K562 (cell line): ENCODE measurements at regions not wholly inside any gene's neighbourhood (a gene's known extent, or its start where the extent isn't known, plus 50 kb on each side); places are given as distances from the start of the nearest gene placed in this dataset.

Experiments used
- BHLHE40 ChIP-seq: IDR thresholded peaks from 2 replicates; pipeline ENCODE4 v1.6.1; 2011; ENCODE audit warnings: low read length, improper control_type of control experiment
- EZH2 ChIP-seq: IDR thresholded peaks from 2 replicates; pipeline ENCODE4 v1.6.1; 2012; ENCODE audit warnings: low read depth, mild to moderate bottlenecking, inconsistent platforms, low read length, borderline replicate concordance
- HDAC3 ChIP-seq: fragments of 450-650 bp; IDR thresholded peaks from 2 replicates; pipeline ENCODE4 v1.6.1; 2018; ENCODE audit warnings: borderline replicate concordance, mild to moderate bottlenecking, moderate library complexity; ENCODE audit not compliant: partially characterized antibody
- HNRNPLL ChIP-seq: fragments of 200-400 bp; formaldehyde crosslinking; IDR thresholded peaks from 2 replicates; pipeline ENCODE4 v1.6.1; 2017; ENCODE audit warnings: low read length, low read depth, mild to moderate bottlenecking; ENCODE audit not compliant: poor library complexity, severe bottlenecking
- NFATC3 ChIP-seq: fragments of 450-650 bp; IDR thresholded peaks from 2 replicates; pipeline ENCODE4 v1.6.1; 2017; ENCODE audit warnings: mild to moderate bottlenecking
- POLR2A ChIP-seq: fragments of 450-650 bp; conservative IDR thresholded peaks from 2 replicates; pipeline ENCODE4 v1.6.1; 2016
- TAF1 ChIP-seq: IDR thresholded peaks from 2 replicates; pipeline ENCODE4 v1.6.1; 2011; ENCODE audit warnings: mild to moderate bottlenecking, low read length, moderate library complexity; ENCODE audit not compliant: insufficient read depth, control insufficient read depth, severe bottlenecking; ENCODE audit errors: extremely low read depth
- ZNF263 ChIP-seq: sonication (generic); formaldehyde crosslinking; IDR thresholded peaks from 2 replicates; pipeline ENCODE4 v1.8.0; 2022; ENCODE audit warnings: mild to moderate bottlenecking, missing genetic modification reagents, borderline replicate concordance
- TF ChIP-seq, protein P1 (sequence below): sonication (generic); formaldehyde crosslinking; IDR thresholded peaks from 2 replicates; pipeline ENCODE4 v1.8.1; 2023; ENCODE audit warnings: missing genetic modification reagents, mild to moderate bottlenecking, borderline replicate concordance
- TF ChIP-seq, protein P2 (sequence below), 2 experiments: fragments of 450-650 bp; IDR thresholded peaks; 2 replicates each; pipeline ENCODE4 v1.6.1; 2016
- TF ChIP-seq, protein P3 (sequence below), 3 experiments: IDR thresholded peaks in 2 of 3; conservative IDR thresholded peaks in 1 of 3; 2 replicates each; pipeline ENCODE4 v1.5.1; 2011 to 2012; ENCODE audit warnings: low read length in 3 of 3, mild to moderate bottlenecking in 3 of 3, control low read depth in 2 of 3, improper control_type of control experiment in 1 of 3, inconsistent platforms in 1 of 3, low read depth in 1 of 3, mixed read lengths in 1 of 3, moderate library complexity in 1 of 3; ENCODE audit not compliant: insufficient read depth in 2 of 3

DNA sequence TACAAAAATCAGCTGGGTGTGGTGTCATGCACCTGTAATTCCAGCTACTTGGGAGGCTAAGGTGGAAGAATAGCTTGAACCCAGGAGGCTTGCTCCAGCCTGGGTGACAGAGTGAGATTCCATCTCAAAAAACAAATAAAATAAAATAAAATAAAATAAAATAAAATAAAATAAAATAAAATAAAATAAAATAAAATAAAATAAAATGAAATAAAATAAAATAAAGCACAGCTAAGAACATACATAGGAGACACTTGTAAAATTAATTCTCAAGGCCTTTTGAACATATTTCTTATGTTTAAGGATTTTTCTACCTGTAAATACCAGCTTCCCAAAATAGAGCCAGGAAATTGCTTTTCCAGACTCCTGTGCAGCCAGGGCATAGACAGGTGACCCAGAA is 703.0 kb downstream of the ZPLD1 start:
- TF ChIP-seq BHLHE40 (no peak), HDAC3 (no peak), EZH2 (no peak), NFATC3 (no peak), ZNF263 (no peak), TAF1 (no peak), POLR2A (no peak), HNRNPLL (no peak)
- TF ChIP-seq, protein P1, sequence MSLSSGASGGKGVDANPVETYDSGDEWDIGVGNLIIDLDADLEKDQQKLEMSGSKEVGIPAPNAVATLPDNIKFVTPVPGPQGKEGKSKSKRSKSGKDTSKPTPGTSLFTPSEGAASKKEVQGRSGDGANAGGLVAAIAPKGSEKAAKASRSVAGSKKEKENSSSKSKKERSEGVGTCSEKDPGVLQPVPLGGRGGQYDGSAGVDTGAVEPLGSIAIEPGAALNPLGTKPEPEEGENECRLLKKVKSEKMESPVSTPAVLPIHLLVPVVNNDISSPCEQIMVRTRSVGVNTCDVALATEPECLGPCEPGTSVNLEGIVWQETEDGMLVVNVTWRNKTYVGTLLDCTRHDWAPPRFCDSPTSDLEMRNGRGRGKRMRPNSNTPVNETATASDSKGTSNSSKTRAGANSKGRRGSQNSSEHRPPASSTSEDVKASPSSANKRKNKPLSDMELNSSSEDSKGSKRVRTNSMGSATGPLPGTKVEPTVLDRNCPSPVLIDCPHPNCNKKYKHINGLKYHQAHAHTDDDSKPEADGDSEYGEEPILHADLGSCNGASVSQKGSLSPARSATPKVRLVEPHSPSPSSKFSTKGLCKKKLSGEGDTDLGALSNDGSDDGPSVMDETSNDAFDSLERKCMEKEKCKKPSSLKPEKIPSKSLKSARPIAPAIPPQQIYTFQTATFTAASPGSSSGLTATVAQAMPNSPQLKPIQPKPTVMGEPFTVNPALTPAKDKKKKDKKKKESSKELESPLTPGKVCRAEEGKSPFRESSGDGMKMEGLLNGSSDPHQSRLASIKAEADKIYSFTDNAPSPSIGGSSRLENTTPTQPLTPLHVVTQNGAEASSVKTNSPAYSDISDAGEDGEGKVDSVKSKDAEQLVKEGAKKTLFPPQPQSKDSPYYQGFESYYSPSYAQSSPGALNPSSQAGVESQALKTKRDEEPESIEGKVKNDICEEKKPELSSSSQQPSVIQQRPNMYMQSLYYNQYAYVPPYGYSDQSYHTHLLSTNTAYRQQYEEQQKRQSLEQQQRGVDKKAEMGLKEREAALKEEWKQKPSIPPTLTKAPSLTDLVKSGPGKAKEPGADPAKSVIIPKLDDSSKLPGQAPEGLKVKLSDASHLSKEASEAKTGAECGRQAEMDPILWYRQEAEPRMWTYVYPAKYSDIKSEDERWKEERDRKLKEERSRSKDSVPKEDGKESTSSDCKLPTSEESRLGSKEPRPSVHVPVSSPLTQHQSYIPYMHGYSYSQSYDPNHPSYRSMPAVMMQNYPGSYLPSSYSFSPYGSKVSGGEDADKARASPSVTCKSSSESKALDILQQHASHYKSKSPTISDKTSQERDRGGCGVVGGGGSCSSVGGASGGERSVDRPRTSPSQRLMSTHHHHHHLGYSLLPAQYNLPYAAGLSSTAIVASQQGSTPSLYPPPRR (CRISPR knock-in tag): no peak
- TF ChIP-seq, protein P2, sequence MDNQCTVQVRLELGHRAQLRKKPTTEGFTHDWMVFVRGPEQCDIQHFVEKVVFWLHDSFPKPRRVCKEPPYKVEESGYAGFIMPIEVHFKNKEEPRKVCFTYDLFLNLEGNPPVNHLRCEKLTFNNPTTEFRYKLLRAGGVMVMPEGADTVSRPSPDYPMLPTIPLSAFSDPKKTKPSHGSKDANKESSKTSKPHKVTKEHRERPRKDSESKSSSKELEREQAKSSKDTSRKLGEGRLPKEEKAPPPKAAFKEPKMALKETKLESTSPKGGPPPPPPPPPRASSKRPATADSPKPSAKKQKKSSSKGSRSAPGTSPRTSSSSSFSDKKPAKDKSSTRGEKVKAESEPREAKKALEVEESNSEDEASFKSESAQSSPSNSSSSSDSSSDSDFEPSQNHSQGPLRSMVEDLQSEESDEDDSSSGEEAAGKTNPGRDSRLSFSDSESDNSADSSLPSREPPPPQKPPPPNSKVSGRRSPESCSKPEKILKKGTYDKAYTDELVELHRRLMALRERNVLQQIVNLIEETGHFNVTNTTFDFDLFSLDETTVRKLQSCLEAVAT (IDR thresholded peaks at IDR 0.05): no peak
- TF ChIP-seq, protein P3, sequence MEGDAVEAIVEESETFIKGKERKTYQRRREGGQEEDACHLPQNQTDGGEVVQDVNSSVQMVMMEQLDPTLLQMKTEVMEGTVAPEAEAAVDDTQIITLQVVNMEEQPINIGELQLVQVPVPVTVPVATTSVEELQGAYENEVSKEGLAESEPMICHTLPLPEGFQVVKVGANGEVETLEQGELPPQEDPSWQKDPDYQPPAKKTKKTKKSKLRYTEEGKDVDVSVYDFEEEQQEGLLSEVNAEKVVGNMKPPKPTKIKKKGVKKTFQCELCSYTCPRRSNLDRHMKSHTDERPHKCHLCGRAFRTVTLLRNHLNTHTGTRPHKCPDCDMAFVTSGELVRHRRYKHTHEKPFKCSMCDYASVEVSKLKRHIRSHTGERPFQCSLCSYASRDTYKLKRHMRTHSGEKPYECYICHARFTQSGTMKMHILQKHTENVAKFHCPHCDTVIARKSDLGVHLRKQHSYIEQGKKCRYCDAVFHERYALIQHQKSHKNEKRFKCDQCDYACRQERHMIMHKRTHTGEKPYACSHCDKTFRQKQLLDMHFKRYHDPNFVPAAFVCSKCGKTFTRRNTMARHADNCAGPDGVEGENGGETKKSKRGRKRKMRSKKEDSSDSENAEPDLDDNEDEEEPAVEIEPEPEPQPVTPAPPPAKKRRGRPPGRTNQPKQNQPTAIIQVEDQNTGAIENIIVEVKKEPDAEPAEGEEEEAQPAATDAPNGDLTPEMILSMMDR (IDR thresholded peaks at IDR 0.05 in 2 of 3, conservative IDR thresholded peaks at IDR 0.05 in 1 of 3; ENCODE audit: insufficient read depth in 2 of 3, low read depth in 1 of 3, low read length in 3 of 3): no peak
